Gastrocnemius medialis (tissue), 4 donors: ENCODE measurements at regions not wholly inside any gene's neighbourhood (a gene's known extent, or its start where the extent isn't known, plus 50 kb on each side); places are given as distances from the start of the nearest gene placed in this dataset.

Source experiments
- ATAC-seq, 2 donors: fragments of 150-250 bp; one replicate each; pipeline ENCODE4 v1.9.1; 2016
- DNase-seq, 2 donors: peaks; one replicate each; pipeline ENCODE4 v3.0.0-alpha.2; 2019
- H3K27ac ChIP-seq, 4 donors: fragments of 200-600 bp; sonication (generic); 1 replicate in 1 of 4; 2 replicates in 3 of 4; pipeline ENCODE4 v1.5.1; 2016 to 2018; ENCODE audit warnings: mild to moderate bottlenecking in 2 of 4, moderate library complexity in 1 of 4
- H3K27me3 ChIP-seq, 3 donors: fragments of 200-600 bp; sonication (generic) in 2 of 3; 1 replicate in 1 of 3; 2 replicates in 2 of 3; pipeline versions ENCODE4 v1.5.1 to v1.6.0; 2016 to 2019; ENCODE audit warnings: mild to moderate bottlenecking in 1 of 3, moderate library complexity in 1 of 3
- H3K36me3 ChIP-seq, 2 donors: fragments of 200-600 bp; sonication (generic) in 1 of 2; one replicate each; pipeline ENCODE4 v1.5.1; 2017 to 2018
- H3K4me1 ChIP-seq, 2 donors: fragments of 200-600 bp; sonication (generic) in 1 of 2; one replicate each; pipeline ENCODE4 v1.5.1; 2016 to 2017; ENCODE audit warnings: mild to moderate bottlenecking in 2 of 2
- H3K4me3 ChIP-seq, 4 donors: fragments of 200-600 bp; sonication (generic) in 3 of 4; 1 replicate in 1 of 4; 2 replicates in 3 of 4; pipeline ENCODE4 v1.5.1; 2016 to 2019; ENCODE audit warnings: mild to moderate bottlenecking in 2 of 4
- H3K9me3 ChIP-seq, 3 donors: fragments of 200-600 bp; sonication (generic) in 2 of 3; 1 replicate in 1 of 3; 2 replicates in 2 of 3; pipeline ENCODE4 v1.5.1; 2016 to 2019
- POLR2A ChIP-seq, 2 donors: fragments of 450-650 bp; IDR thresholded peaks; one replicate each; pipeline ENCODE4 v1.6.1; 2017; ENCODE audit warnings: antibody characterized with exemption in 2 of 2, mild to moderate bottlenecking in 2 of 2, moderate library complexity in 2 of 2
- in situ Hi-C, 4 donors: fragments of 200-750 bp; cut with MboI; loops; one replicate each; pipeline versions ENCODE4 v1.15.0 to v1.8.0; 2017; ENCODE audit warnings: low sequenced_read_pairs in 4 of 4
- intact Hi-C: fragments of 100-400 bp; cut with DNase I; formaldehyde crosslinking; loops from one replicate; pipeline ENCODE4 v1.15.1; 2023; ENCODE audit warnings: low total_unique reads
- TF ChIP-seq, protein P1 (sequence below), 5 experiments: fragments of 450-650 bp in 3 of 5; fragments of 200-600 bp in 2 of 5; sonication (generic) in 2 of 5; IDR thresholded peaks in 4 of 5; conservative IDR thresholded peaks in 1 of 5; 1 replicate in 4 of 5; 2 replicates in 1 of 5; pipeline ENCODE4 v1.5.1; 2016 to 2019; ENCODE audit warnings: antibody characterized with exemption in 5 of 5, mild to moderate bottlenecking in 3 of 5, moderate library complexity in 3 of 5

DNA sequence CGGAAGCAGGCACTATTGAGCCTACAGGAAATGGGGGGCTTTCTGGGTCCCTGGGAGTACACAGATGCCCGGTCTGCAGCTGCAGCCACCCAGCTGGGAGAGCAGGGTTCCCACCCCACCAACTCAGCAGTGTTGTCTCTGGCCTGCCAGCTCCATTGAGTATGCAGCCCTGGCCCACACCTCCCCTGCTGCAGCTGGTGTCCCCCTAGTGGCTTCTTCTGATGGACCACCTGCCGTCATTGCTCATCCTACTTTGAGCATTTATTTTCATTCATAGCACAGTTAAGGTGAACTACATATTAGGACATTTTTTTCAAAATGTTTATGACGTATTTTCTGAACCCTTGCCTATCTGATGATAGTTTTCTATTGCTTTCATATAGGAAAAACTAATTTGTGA is 189.8 kb upstream of the LYPLAL1 start:
- in situ Hi-C loops (no loop called here), intact Hi-C loops (no loop called here)
- Histone ChIP-seq H3K9me3 (no peaks in the 10 kb centered on the region), H3K36me3 (no peaks in the 10 kb centered on the region), H3K4me3 (no peak overlapping the region), H3K27ac (no peak overlapping the region), H3K27me3 (no peaks in the 10 kb centered on the region), H3K4me1 (no peaks in the 10 kb centered on the region)
- ATAC-seq (no peak), DNase-seq (no peak)
- TF ChIP-seq POLR2A (IDR thresholded peaks at IDR 0.05) = no peak
- TF ChIP-seq, protein P1, sequence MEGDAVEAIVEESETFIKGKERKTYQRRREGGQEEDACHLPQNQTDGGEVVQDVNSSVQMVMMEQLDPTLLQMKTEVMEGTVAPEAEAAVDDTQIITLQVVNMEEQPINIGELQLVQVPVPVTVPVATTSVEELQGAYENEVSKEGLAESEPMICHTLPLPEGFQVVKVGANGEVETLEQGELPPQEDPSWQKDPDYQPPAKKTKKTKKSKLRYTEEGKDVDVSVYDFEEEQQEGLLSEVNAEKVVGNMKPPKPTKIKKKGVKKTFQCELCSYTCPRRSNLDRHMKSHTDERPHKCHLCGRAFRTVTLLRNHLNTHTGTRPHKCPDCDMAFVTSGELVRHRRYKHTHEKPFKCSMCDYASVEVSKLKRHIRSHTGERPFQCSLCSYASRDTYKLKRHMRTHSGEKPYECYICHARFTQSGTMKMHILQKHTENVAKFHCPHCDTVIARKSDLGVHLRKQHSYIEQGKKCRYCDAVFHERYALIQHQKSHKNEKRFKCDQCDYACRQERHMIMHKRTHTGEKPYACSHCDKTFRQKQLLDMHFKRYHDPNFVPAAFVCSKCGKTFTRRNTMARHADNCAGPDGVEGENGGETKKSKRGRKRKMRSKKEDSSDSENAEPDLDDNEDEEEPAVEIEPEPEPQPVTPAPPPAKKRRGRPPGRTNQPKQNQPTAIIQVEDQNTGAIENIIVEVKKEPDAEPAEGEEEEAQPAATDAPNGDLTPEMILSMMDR (IDR thresholded peaks at IDR 0.05 in 4 of 5, conservative IDR thresholded peaks at IDR 0.05 in 1 of 5) = no peak

DNA sequence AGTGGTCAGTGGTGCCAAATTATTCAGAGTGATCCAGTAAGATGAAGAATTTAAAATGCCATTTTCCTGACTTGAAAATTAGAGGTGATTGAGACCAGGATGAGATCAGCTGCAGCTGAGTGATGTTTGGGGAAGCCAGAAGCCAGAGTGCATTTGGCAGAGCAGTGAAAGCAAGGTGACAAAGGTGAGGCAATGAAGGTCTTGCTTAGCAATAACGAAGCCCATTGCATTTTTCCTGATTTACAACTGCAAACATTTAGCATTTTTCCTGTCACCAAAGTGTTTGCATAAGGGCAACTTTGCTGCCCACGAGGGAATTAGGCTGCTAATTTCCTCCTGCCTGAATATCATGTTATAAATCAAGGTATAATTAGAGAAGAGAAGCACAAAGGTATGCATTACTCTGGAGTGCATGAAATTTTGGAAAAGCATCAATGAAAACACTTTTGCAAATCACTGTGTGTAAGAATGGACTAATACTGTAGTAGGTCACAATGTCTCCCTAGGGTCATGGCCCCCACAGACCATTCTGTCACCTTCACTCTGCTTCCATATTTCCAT is 188.2 kb upstream of the LYPLAL1 start:
- DNase-seq (no peak), ATAC-seq (no peak)
- Histone ChIP-seq H3K9me3 (no peaks in the 10 kb centered on the region), H3K27me3 (no peaks in the 10 kb centered on the region), H3K4me1 (no peaks in the 10 kb centered on the region), H3K27ac (no peak overlapping the region), H3K4me3 (no peak overlapping the region), H3K36me3 (no peaks in the 10 kb centered on the region)
- in situ Hi-C loops (no loop called here), intact Hi-C loops (no loop called here)
- TF ChIP-seq, protein P1 (IDR thresholded peaks at IDR 0.05 in 4 of 5, conservative IDR thresholded peaks at IDR 0.05 in 1 of 5) = no peak
- TF ChIP-seq POLR2A (IDR thresholded peaks at IDR 0.05) = no peak

DNA sequence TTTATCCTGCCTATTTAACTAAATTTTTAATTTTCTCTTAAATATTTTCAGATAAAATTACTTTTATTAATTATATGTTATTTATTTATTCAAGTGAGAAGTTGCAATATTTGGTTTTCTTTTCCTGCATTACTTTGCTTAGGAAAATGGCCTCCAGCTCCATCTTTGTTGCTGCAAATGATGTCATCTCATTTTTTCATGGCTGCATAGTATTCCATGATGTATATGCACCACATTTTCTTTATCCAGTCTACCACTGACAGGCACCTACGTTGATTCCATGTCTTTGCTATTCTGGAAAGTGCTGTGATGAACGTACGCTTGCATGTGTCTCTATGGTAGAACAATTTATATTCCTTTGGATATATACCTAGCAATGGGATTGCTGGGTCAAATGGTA is 186.9 kb upstream of the LYPLAL1 start:
- Histone ChIP-seq H3K27me3 (no peaks in the 10 kb centered on the region), H3K36me3 (no peaks in the 10 kb centered on the region), H3K4me3 (no peak overlapping the region), H3K4me1 (no peaks in the 10 kb centered on the region), H3K9me3 (no peaks in the 10 kb centered on the region), H3K27ac (no peak overlapping the region)
- in situ Hi-C loops (no loop called here), intact Hi-C loops (no loop called here)
- TF ChIP-seq POLR2A (IDR thresholded peaks at IDR 0.05) = no peak
- TF ChIP-seq, protein P1 (IDR thresholded peaks at IDR 0.05 in 4 of 5, conservative IDR thresholded peaks at IDR 0.05 in 1 of 5) = no peak
- ATAC-seq (no peak), DNase-seq (no peak)

DNA sequence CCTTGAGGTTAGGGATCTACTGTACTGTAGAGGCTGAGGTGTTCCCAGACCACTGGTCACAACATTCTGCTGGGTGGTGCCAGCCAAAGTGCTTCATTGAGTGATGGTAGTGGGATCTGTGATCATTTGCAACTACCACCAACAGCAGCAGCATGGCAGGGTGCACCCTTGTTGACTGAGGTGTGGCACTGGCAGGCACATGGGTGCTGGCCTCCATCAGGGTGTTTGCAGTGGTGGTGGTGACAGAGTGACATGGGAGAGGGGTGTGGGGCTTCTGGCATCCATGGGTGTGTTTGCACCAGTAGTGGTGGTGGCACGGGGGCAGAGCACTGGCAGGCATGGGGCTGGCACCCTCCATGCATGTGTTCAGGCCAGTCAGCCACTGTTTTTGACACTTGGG is 183.7 kb upstream of the LYPLAL1 start:
- DNase-seq = no peak
- TF ChIP-seq, protein P1 (IDR thresholded peaks at IDR 0.05 in 4 of 5, conservative IDR thresholded peaks at IDR 0.05 in 1 of 5) = no peak
- TF ChIP-seq POLR2A (IDR thresholded peaks at IDR 0.05) = no peak
- no peak for ATAC-seq
- H3K9me3 ChIP-seq = no peaks in the 10 kb centered on the region
- H3K27me3 ChIP-seq = no peaks in the 10 kb centered on the region
- no peak overlapping the region for H3K4me3 ChIP-seq
- H3K4me1 ChIP-seq = no peaks in the 10 kb centered on the region
- in situ Hi-C loops = no loop called here
- intact Hi-C loops = no loop called here
- H3K36me3 ChIP-seq = no peaks in the 10 kb centered on the region
- H3K27ac ChIP-seq = no peak overlapping the region

DNA sequence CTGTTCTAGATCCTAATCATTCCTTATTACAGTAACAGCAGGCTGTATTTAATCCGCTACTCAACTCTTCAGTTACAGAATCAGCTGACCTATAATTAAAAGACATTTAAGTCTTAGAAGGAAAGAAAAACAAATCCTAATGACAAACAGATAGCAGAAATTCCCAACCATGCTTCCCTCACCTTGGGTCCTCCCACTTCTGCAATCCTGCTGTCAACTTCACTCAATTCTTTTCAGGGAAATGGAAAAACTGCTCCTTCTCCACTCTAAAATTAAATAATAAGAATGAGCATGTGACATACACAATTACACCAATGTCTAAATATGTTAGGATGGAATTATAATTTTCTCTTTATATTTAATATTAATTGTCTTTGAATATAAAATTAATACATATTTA is 182.6 kb upstream of the LYPLAL1 start:
- in situ Hi-C loops = no loop called here
- Histone ChIP-seq H3K36me3 (no peaks in the 10 kb centered on the region), H3K4me1 (no peaks in the 10 kb centered on the region), H3K27me3 (no peaks in the 10 kb centered on the region), H3K27ac (no peak overlapping the region), H3K4me3 (no peak overlapping the region), H3K9me3 (no peaks in the 10 kb centered on the region)
- DNase-seq = no peak
- intact Hi-C loops = no loop called here
- TF ChIP-seq, protein P1 (IDR thresholded peaks at IDR 0.05 in 4 of 5, conservative IDR thresholded peaks at IDR 0.05 in 1 of 5) = no peak
- TF ChIP-seq POLR2A (IDR thresholded peaks at IDR 0.05) = no peak
- no peak for ATAC-seq
